ENCODE measurements at regions not wholly inside any gene's neighbourhood (a gene's known extent, or its start where the extent isn't known, plus 50 kb on each side); places are given as distances from the start of the nearest gene placed in this dataset.

DNA sequence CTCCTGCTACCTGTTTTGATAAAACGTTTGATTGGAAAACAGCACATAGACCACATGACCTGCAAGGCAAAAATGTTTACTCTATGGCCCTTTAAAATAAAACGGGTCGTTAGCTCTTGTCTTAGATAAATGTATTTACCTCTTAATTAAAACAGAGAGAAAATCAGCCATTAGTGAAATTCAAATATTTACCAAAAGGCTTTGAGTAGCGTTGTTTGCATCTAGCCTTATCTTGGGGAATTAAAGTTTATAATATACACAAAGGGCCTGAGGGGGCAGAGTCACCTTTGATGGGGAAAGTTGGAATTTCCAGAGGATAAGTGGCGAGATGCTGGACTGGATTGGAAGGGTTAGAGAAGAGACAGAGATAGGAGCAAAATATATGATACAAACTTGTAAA is 111.3 kb downstream of the FBXO4 start:
- no peak for TF ChIP-seq ZNF70 (CRISPR knock-in tag; IDR thresholded peaks at IDR 0.05)
- TF ChIP-seq TOX (CRISPR knock-in tag; IDR thresholded peaks at IDR 0.05; ENCODE audit: borderline replicate concordance): no peak
- TF ChIP-seq, protein P1, sequence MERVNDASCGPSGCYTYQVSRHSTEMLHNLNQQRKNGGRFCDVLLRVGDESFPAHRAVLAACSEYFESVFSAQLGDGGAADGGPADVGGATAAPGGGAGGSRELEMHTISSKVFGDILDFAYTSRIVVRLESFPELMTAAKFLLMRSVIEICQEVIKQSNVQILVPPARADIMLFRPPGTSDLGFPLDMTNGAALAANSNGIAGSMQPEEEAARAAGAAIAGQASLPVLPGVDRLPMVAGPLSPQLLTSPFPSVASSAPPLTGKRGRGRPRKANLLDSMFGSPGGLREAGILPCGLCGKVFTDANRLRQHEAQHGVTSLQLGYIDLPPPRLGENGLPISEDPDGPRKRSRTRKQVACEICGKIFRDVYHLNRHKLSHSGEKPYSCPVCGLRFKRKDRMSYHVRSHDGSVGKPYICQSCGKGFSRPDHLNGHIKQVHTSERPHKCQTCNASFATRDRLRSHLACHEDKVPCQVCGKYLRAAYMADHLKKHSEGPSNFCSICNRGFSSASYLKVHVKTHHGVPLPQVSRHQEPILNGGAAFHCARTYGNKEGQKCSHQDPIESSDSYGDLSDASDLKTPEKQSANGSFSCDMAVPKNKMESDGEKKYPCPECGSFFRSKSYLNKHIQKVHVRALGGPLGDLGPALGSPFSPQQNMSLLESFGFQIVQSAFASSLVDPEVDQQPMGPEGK (CRISPR knock-in tag; IDR thresholded peaks at IDR 0.05; ENCODE audit: borderline replicate concordance): no peak
- no peak for TF ChIP-seq PPARA (CRISPR knock-in tag; IDR thresholded peaks at IDR 0.05; ENCODE audit: borderline replicate concordance)
- no peak for TF ChIP-seq ARNTL (CRISPR knock-in tag; IDR thresholded peaks at IDR 0.05; ENCODE audit: borderline replicate concordance, low read depth)
- no peak for TF ChIP-seq GLIS3 (CRISPR knock-in tag; IDR thresholded peaks at IDR 0.05)
- no peak for TF ChIP-seq ZC3H10 (CRISPR knock-in tag; IDR thresholded peaks at IDR 0.05)
- no peak for TF ChIP-seq ZFP3 (CRISPR knock-in tag; IDR thresholded peaks at IDR 0.05)
- no peak for TF ChIP-seq RARB (CRISPR knock-in tag; IDR thresholded peaks at IDR 0.05)
- TF ChIP-seq OSR1 (CRISPR knock-in tag; IDR thresholded peaks at IDR 0.05): no peak
- TF ChIP-seq ZFP30 (CRISPR knock-in tag; IDR thresholded peaks at IDR 0.05): no peak
- no peak for TF ChIP-seq ZNF565 (CRISPR knock-in tag; conservative IDR thresholded peaks at IDR 0.05; ENCODE audit: low read depth)
- TF ChIP-seq SNAI2 (CRISPR knock-in tag; IDR thresholded peaks at IDR 0.05): no peak
- no peak for ATAC-seq

DNA sequence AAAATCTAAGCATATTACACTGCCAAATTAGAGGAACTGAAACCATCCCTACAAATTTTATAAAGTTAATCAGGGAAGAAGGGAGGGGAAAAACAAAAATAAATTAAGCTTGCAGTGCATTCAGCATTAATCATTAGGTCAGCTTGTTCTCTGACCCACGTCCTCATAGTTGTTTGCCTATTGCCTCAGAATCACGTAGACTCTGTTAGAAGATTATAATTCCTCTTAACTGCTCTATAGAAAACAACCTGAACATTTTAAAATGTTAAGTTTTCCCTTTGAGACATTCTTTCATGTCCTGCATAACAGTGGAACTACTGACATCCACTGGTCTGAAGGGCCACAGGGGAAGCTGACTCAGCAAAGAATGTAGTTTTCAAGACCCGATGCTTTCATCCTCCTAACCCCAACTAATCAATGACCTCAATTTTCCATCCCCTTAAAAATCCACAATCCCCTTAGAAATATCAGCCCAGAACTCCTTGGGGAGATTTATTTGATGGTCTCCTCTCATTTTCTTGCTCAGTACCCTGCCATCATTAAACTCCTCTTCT is 112.4 kb downstream of the FBXO4 start:
- TF ChIP-seq TCF4 (CRISPR knock-in tag; IDR thresholded peaks at IDR 0.05; ENCODE audit: borderline replicate concordance) (no peak), PPARA (CRISPR knock-in tag; IDR thresholded peaks at IDR 0.05; ENCODE audit: borderline replicate concordance) (no peak), ZFP30 (CRISPR knock-in tag; IDR thresholded peaks at IDR 0.05) (no peak), ZNF8 (CRISPR knock-in tag; IDR thresholded peaks at IDR 0.05) (no peak), CSRNP3 (CRISPR knock-in tag; IDR thresholded peaks at IDR 0.05) (no peak), SNAI2 (CRISPR knock-in tag; IDR thresholded peaks at IDR 0.05) (no peak), ZNF565 (CRISPR knock-in tag; conservative IDR thresholded peaks at IDR 0.05; ENCODE audit: low read depth) (no peak), ZC3H10 (CRISPR knock-in tag; IDR thresholded peaks at IDR 0.05) (no peak), ESRRG (CRISPR knock-in tag; IDR thresholded peaks at IDR 0.05) (no peak), ZFP3 (CRISPR knock-in tag; IDR thresholded peaks at IDR 0.05) (no peak), GLIS3 (CRISPR knock-in tag; IDR thresholded peaks at IDR 0.05) (no peak), TOX (CRISPR knock-in tag; IDR thresholded peaks at IDR 0.05; ENCODE audit: borderline replicate concordance) (no peak)
- TF ChIP-seq, protein P2, sequence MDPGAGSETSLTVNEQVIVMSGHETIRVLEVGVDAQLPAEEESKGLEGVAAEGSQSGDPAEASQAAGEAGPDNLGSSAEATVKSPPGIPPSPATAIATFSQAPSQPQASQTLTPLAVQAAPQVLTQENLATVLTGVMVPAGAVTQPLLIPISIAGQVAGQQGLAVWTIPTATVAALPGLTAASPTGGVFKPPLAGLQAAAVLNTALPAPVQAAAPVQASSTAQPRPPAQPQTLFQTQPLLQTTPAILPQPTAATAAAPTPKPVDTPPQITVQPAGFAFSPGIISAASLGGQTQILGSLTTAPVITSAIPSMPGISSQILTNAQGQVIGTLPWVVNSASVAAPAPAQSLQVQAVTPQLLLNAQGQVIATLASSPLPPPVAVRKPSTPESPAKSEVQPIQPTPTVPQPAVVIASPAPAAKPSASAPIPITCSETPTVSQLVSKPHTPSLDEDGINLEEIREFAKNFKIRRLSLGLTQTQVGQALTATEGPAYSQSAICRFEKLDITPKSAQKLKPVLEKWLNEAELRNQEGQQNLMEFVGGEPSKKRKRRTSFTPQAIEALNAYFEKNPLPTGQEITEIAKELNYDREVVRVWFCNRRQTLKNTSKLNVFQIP (CRISPR knock-in tag; IDR thresholded peaks at IDR 0.05; ENCODE audit: borderline replicate concordance, low read depth): no peak
- ATAC-seq: no peak

DNA sequence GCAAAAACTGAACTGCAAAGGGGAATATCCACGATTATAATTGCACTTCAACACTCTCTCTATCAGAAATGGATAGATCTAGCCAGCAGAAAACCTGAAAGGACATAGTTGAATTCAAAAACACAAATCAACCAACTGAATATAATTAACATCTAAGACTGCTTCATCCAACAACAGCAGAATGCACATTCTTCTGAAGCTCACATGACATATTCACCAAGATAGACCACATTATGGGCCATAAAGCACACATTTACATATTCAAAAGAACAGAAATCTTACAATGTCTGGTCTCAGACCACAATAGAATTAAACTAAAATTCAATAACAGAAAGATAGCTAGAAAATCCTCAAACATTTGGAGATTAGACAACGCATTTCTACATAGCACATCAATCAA is 118.3 kb downstream of the FBXO4 start:
- ATAC-seq: no peak
- TF ChIP-seq RARB (CRISPR knock-in tag; IDR thresholded peaks at IDR 0.05): no peak
- TF ChIP-seq, protein P1 (CRISPR knock-in tag; IDR thresholded peaks at IDR 0.05; ENCODE audit: borderline replicate concordance): no peak
- no peak for TF ChIP-seq ZC3H10 (CRISPR knock-in tag; IDR thresholded peaks at IDR 0.05)
- TF ChIP-seq ZFP30 (CRISPR knock-in tag; IDR thresholded peaks at IDR 0.05): no peak
- TF ChIP-seq ARNTL (CRISPR knock-in tag; IDR thresholded peaks at IDR 0.05; ENCODE audit: borderline replicate concordance, low read depth): no peak
- TF ChIP-seq ISL1 (CRISPR knock-in tag; IDR thresholded peaks at IDR 0.05): no peak
- TF ChIP-seq, protein P3, sequence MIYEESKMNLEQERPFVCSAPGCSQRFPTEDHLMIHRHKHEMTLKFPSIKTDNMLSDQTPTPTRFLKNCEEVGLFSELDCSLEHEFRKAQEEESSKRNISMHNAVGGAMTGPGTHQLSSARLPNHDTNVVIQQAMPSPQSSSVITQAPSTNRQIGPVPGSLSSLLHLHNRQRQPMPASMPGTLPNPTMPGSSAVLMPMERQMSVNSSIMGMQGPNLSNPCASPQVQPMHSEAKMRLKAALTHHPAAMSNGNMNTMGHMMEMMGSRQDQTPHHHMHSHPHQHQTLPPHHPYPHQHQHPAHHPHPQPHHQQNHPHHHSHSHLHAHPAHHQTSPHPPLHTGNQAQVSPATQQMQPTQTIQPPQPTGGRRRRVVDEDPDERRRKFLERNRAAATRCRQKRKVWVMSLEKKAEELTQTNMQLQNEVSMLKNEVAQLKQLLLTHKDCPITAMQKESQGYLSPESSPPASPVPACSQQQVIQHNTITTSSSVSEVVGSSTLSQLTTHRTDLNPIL (CRISPR knock-in tag; IDR thresholded peaks at IDR 0.05; ENCODE audit: low read depth): no peak
- no peak for TF ChIP-seq GLIS3 (CRISPR knock-in tag; IDR thresholded peaks at IDR 0.05)
- TF ChIP-seq ZNF8 (CRISPR knock-in tag; IDR thresholded peaks at IDR 0.05): no peak
- no peak for TF ChIP-seq SNAI2 (CRISPR knock-in tag; IDR thresholded peaks at IDR 0.05)
- TF ChIP-seq ESRRG (CRISPR knock-in tag; IDR thresholded peaks at IDR 0.05): no peak
- TF ChIP-seq, protein P2 (CRISPR knock-in tag; IDR thresholded peaks at IDR 0.05; ENCODE audit: borderline replicate concordance, low read depth): no peak
